CD4-positive, alpha-beta T cell treated with Interferon gamma for 1 hour (primary cell): ENCODE measurements at regions not wholly inside any gene's neighbourhood (a gene's known extent, or its start where the extent isn't known, plus 50 kb on each side); places are given as distances from the start of the nearest gene placed in this dataset.

Source experiments
- DNase-seq: peaks from one replicate; pipeline ENCODE4 v3.0.0-alpha.2; 2020

DNA sequence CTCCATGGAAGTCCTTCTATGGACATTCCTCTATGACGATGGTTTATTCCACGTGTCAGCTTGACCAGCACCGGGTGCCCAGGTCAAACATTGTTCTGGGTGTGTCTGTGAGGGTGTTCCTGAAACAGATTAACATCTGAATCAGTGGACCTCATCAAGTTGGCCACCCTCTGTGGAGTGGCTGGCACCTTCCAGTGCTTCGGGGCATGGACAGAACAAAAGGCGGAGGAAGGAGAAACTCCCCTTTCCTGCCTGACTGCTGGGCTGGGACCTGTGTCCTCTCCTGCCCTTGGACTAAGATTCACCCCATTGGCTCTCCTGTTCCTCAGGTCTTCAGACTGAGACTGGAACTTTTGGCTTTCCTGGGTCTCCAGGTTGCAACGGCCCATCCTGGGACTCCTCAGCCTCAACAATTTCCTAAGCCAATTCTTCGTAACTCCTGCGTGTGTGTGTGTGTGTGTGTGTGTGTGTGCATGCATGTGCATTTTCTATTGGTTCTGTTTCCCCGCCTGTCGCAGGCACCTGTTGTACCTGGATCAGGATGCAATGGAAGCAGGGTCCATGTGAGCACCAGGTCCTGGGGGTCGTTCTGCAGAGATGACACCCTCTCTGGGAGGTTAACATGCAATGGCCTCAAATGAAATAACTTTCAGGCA is 357.2 kb upstream of the SALL3 start:
- no peak for DNase-seq

DNA sequence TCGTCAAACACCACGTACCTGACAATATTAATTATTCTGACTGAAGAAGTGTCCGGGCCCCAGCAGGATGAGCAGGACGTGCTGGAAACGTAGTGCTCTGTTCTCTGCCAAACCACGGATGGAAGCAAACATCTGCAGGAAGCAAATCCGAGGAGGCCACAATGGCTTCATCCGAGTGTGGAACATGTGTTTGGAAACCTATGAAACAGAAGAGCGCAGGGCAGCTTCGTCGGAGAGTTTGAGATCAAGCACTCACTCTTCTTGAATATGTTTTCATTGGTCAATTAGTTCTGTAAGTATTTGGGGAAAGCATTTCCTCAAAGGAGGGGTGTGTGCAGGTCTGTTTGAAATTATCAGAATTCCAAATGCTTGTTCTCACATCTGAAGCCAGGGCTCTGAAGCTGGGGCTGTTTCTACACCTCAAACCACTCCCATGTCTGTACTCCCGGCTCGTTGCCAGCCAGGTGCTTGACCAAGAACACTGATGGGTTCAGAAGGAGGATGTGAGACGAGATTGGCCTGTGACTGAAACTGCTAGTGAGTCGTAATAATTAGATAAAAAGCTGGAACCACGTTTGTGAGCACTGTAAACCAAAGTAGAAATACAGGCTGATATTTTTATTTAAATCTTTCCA is 356.6 kb upstream of the SALL3 start:
- DNase-seq = no peak

DNA sequence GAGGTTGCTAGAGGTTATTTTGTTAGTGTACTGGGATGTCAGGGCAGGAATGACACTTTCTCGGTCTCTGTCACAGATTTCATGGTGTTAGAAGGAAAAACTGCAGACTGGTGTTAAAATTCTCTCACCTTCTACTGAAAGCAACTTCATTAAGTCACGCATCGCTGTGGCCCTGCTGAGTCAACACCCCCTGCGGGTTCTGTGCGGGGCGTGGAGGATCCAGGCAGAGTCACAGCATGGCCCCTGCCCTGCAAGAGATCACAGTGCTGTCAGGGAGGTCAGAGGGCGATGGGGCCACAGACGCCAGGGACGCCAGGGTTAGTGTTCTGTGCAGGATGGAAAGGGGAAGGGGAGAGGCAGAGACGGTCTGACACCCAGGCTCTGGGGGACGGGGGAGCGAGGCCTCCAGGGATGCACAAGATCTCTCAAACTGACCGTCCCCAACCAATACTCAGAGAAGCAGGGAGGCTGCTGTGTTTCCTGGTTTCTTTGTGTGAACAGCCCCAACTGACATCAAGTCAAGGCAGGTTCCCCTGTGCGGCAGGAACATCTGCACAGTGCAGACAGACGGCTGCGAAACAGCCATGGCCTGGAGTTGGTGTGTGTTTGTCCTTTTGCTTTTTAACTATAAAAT is 354.9 kb upstream of the SALL3 start:
- DNase-seq = no peak

GRCh38 chr18:78625847-78626246 is 353.8 kb upstream of the SALL3 start:
- DNase-seq = no peak

DNA sequence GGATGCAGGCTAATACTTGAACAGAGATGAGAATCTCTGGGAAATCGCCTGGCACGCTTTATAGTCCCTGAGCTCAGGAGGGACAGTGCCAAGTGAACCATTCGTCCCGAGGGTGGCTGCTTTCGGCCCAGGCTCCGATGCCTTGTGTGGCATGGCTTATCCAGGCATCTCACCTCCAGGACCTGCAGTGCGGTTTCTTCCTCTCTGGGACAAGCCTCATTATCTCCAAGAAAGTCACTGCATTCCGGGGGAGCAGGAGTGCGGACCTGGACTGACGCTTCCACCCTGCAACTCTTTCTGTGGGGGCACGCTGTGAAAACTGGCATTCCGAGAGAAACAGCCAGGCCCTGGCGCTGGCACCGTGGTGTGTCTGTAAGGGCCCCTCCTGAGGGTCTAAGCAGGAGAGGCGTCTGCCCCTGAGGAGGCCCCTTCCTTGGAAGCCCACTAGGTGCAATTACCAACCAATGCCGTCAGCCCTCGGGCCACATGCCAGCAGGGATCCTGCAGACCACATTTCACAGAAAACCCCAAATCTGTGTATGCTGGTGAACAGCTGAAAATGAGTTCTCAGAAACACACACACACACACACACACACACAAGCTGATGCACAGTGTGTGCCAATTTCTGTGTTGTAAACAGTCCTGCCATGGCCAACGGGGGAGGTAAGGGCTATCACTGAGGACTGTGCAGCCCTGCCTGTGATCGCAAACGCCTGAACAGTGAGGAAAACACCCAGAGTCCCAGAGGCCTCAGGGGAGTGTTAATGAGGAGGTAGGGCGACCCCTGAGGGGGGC is 351.9 kb upstream of the SALL3 start:
- DNase-seq = no peak

- no peak for DNase-seq
Observed at GRCh38 chr18:78629426-78629825, 350.2 kb upstream of the SALL3 start.

DNA sequence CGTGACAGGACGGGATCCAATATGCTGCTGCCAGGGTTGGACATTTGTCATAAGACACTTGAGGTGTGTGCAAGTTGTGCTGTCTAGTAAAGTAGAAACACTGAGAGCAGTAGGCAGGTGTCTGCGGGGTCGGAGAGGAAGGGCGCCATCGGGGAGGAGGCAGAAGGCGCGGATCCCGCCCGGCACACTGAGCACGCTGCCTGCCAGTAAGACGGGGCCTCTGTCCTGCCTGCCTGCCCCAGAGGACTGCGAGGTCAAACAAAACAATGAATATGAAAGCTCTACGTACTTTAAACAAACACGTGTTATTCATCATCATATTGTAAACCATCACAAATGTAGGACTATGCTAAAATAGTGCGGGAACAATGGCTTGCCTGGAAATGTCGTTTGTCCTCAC is 349.3 kb upstream of the SALL3 start:
- DNase-seq = no peak

DNA sequence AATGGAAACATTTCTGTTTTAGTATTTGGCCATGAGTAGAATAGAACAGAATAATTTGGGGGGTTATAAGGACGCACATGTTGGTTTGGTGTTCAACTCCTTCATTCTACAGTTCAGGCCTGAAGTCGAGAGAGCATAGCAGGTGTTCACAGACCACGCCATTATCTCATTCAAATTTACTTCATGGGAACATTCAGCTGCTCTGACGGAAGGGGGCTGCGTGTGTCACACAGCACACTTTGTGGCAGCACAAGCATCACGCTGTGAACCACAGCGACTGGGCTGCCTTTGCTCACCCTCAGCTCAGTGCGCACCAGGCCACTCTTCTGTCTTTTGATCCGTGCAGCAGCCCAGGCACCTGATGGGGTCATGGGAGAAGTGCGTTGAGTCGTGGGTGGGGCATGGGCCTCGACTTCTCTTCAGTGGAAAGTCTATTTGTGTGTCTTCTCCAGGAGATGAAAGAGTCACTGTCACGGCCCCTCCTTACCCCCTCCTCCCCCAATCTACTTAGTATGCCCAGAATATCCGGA is 348.6 kb upstream of the SALL3 start:
- DNase-seq = no peak

DNA sequence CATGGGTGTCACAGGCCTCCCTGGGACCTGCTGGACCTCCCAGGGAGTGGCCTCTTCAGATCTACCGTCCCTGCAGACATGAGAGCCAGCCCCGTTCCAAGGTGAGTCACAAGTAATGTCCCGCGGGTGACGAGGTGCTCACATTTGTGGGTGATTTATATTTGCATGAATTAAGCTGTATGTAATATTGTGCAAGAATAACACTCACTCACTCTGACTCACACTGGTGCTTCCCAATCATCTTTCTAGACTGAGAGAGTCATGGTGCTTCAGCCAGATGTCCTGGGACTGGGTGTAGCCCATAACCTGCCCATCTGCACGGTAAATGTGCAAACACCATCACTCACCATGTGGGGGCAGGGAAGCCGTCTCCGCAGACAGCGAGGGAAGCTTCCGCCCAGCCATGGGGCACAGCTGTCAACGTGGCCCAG is 347.5 kb upstream of the SALL3 start:
- peak; percentile 19 for DNase-seq

DNA sequence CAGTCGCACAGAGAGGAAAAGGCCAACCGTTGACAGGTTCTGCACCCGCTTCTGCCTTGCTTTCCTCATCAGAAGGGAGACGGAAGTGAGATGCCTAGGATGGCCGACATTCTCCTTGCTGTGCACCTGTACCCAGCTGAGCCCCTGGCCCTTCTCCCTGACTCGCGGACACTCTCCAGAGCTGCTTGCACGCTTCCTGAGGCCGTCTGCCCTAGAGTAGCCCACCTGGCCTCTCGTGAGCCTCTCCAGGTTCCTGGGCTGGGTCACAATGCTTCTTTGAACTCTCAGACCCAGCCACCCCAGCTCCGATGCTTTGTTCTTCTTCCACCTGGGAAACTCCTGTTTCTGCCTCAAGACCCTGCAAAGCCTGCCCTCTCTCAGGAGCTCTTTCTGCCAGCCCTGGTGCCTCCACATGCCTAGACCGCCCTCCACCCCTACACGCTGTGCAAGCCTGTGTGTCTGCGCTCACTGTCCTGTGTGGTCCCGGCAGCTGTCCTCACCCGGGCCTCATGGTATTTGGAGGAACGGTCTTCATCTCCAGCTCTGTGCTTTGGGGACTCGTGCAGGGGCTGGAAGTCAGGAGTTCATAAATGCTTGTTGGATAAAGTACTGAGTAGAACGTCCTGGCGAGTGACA is 345.4 kb upstream of the SALL3 start:
- no peak for DNase-seq

- no peak for DNase-seq
Observed at GRCh38 chr18:78635093-78635800, 344.4 kb upstream of the SALL3 start.

DNA sequence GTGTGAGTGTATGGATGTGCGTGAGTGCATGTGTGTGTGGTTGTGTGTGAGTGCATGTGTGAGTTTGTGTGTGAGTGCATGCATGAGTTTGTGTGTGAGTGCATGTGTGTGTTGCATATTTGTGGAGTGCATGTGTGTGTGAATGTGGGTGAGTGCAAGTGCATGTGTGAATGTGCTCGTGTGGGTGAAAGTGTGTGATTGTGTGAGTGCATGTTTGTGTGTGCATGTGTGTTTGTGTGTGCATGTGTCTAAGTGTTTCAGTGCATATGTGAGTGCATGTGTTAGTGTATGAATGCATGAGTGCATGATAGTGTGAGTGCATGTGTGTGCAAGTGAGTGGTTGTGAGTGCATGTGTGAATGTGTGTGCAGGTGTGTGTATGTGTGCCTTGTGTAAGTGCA is 343.4 kb upstream of the SALL3 start:
- DNase-seq = no peak

DNA sequence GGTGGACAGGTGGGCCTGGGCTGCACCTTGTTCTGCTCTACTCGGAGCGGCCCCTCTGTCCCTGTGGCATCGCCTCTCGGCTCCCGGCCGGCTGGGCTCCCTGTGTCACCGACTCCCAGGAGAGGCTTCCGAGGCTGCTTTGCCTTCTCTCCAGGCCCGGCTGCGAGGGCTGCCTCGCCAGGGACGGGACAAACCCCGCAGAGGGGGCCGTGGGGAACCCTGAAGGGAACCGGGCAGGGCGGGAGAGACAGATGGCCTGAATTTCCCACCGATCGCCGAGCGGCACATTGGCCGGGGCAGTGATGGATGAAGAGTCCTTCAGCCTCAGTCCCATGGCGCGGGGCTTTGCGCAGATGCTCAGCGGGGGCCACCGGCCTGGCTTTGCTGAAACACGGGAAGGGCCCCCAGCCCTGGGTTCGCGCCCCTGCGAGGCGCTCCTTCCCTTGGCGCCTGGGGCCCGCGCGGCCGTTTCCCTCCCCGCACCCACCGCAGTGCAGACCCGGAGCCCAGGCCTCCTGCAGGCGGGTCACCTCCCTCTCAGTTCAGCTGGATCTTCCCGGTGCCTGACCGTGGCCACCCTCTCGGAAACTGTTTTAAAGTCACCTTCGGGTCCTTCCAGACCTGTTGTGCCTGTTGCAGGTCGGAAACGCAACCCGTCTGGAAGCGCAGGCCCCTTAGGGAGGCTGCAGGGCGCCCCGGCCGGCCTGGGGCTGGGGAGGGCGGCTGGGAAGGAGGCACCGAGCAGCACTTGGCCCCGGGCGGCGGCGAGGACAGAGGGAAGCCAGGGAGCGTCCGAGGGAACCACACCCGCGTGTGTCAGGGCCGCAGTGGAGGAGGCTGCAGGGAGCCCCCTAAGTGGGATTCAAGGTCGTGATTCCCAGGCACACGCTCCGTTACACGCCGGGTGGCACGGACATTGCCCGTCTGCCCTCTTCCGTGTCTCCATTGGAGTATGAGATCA is 341.9 kb upstream of the SALL3 start:
- no peak for DNase-seq

- no peak for DNase-seq
Observed at GRCh38 chr18:78639006-78639950, 340.3 kb upstream of the SALL3 start.

DNA sequence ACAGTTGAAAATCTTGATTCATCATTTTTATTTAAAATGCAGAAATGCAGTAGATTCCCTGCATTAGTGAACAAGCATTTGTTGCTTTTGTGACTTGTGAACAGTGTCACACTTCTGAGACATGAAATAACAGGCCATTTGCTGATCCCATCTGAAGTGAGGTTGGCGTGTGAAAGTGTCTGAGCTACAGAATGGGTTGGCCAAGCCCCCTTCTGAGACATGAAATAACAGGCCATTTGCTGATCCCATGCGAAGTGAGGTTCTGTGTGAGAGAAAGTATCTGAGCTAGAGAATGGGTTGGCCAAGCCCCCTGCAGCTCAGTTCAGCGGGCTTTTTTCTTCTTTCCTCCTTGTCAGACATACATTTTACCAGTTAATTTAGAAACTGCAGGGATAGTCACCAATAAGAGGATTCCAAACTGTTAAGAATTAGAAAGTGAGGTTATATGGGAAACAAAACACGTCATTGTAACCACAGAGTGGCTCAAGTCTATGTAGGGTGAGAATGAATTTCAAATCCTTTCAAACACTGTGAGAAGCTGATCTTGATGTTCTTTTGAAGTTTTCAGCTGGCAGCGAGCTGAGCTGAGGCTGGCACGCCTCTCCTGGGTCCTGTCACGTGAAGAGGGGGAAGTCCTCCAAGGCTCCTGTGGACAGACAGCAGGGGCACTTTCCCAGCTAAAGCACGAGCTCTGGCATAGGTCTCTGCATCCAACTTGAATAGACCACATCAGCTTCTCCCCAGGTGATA is 339.2 kb upstream of the SALL3 start:
- no peak for DNase-seq

GRCh38 chr18:78641689-78642231 is 337.9 kb upstream of the SALL3 start:
- DNase-seq = no peak

DNA sequence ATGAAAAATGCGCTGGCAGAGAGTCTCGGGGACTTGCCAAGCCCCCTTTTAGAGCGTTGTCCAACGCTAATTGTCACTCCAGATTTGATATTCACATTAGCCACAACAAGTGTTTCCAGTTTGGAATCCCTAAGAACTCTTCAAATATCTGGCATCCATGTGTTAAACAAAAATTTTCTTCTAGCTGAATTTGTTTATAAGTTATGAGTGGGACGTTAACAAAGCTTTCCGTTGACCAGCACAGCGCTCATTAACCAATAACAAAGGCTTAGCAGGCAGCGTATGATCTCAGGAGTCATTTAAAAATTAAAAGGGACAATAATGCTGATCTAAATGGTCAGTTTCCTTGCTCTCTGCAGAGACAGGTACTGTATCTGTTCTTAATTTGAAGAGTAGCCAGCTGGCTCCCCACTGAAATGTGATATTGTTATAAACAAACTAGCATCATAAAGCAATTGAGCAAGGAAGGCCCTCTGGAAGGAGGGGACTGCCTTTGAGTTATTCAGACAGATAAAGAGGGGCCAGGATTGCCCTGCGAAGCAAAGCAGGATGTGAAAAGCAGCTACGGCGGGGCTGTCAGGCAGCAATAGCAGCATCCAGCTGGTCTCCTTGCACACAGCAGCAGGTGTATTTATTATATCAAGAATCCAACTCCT is 337.2 kb upstream of the SALL3 start:
- no peak for DNase-seq

GRCh38 chr18:78643004-78643403 is 336.6 kb upstream of the SALL3 start:
- peak; percentile 49 for DNase-seq
